ENCODE measurements at regions not wholly inside any gene's neighbourhood (a gene's known extent, or its start where the extent isn't known, plus 50 kb on each side); places are given as distances from the start of the nearest gene placed in this dataset.
"Not testable (repeated sequence)": the region's sequence is repeated elsewhere in the genome, so short reads cannot be mapped to it uniquely, and the experiment has no call there.

GRCh38 chr5:58312299-58312698, 147.6 kb downstream of the PLK2 start:
- intact Hi-C loops (cut with DNase I; ENCODE audit: low total_unique reads), result no loop called here
- H3K4me1 ChIP-seq, result no peaks in the 10 kb centered on the region
- DNase-seq (ENCODE audit: low spot score in 2 of 2), result no peak

GRCh38 chr5:58311526-58311925, 148.4 kb downstream of the PLK2 start:
- no peaks in the 10 kb centered on the region for H3K27me3 ChIP-seq
- TF ChIP-seq POLR2A (IDR thresholded peaks at IDR 0.05), result no peak
- TF ChIP-seq CTCF (IDR thresholded peaks at IDR 0.05), result no peak
- intact Hi-C loops (cut with DNase I; ENCODE audit: low total_unique reads), result no loop called here
- no peak overlapping the region for H3K4me3 ChIP-seq
- no peak overlapping the region for H3K27ac ChIP-seq
- peaks cover 0 to 5% of the 10 kb centered on the region in 2 donors for H3K9me3 ChIP-seq
- H3K36me3 ChIP-seq, result no peaks in the 10 kb centered on the region
- H3K4me1 ChIP-seq, result no peaks in the 10 kb centered on the region
- no peak for DNase-seq (ENCODE audit: low spot score in 2 of 2)

More at GRCh38 chr5:58312299-58312698, 147.6 kb downstream of the PLK2 start:
- Histone ChIP-seq H3K4me3 (no peak overlapping the region), H3K27ac (no peak overlapping the region), H3K27me3 (no peaks in the 10 kb centered on the region), H3K36me3 (no peaks in the 10 kb centered on the region), H3K9me3 (peaks cover 0 to 5% of the 10 kb centered on the region in 2 donors)
- TF ChIP-seq POLR2AphosphoS5 (IDR thresholded peaks at IDR 0.05), result no peak
- TF ChIP-seq POLR2A (IDR thresholded peaks at IDR 0.05), result no peak
- no peak for TF ChIP-seq CTCF (IDR thresholded peaks at IDR 0.05)

- H3K36me3 ChIP-seq; H3K4me1 ChIP-seq; H3K27me3 ChIP-seq; DNase-seq (ENCODE audit: low spot score in 2 of 2); H3K4me3 ChIP-seq; H3K9me3 ChIP-seq; H3K27ac ChIP-seq; intact Hi-C loops (cut with DNase I; ENCODE audit: low total_unique reads): not testable (repeated sequence)
Observed at GRCh38 chr5:58308384-58308783, 151.5 kb downstream of the PLK2 start.

- H3K27ac ChIP-seq, result no peak overlapping the region
- intact Hi-C loops (cut with DNase I; ENCODE audit: low total_unique reads), result no loop called here
- no peaks in the 10 kb centered on the region for H3K27me3 ChIP-seq
- H3K4me1 ChIP-seq, result no peaks in the 10 kb centered on the region
- no peak overlapping the region for H3K4me3 ChIP-seq
- DNase-seq (ENCODE audit: low spot score in 2 of 2), result no peak
- no peaks in the 10 kb centered on the region for H3K9me3 ChIP-seq
- no peak for TF ChIP-seq CTCF (IDR thresholded peaks at IDR 0.05)
- no peak for TF ChIP-seq POLR2A (IDR thresholded peaks at IDR 0.05)
- no peak for TF ChIP-seq POLR2AphosphoS5 (IDR thresholded peaks at IDR 0.05)
- no peaks in the 10 kb centered on the region for H3K36me3 ChIP-seq
Observed at GRCh38 chr5:58300346-58300895, 159.5 kb downstream of the PLK2 start.

GRCh38 chr5:58299256-58299655, 160.6 kb downstream of the PLK2 start:
- Histone ChIP-seq H3K36me3 (no peaks in the 10 kb centered on the region), H3K4me3 (no peak overlapping the region), H3K9me3 (no peaks in the 10 kb centered on the region), H3K27me3 (no peaks in the 10 kb centered on the region), H3K4me1 (no peaks in the 10 kb centered on the region), H3K27ac (no peak overlapping the region)
- no peak for DNase-seq (ENCODE audit: low spot score in 2 of 2)
- intact Hi-C loops (cut with DNase I; ENCODE audit: low total_unique reads), result no loop called here
- no peak for TF ChIP-seq POLR2AphosphoS5 (IDR thresholded peaks at IDR 0.05)
- no peak for TF ChIP-seq CTCF (IDR thresholded peaks at IDR 0.05)
- no peak for TF ChIP-seq POLR2A (IDR thresholded peaks at IDR 0.05)

Measured in breast epithelium (tissue), 4 donors.